Liver (tissue), 8 donors: ENCODE measurements at regions not wholly inside any gene's neighbourhood (a gene's known extent, or its start where the extent isn't known, plus 50 kb on each side); places are given as distances from the start of the nearest gene placed in this dataset.

Experiments
- DNase-seq: peaks from one replicate; pipeline ENCODE4 v3.0.0-alpha.2; 2017; ENCODE audit warnings: low spot score
- H3K27ac ChIP-seq, 2 donors: one replicate each; pipeline ENCODE4 v1.7.0; 2013; ENCODE audit warnings: inconsistent platforms in 2 of 2, low read length in 2 of 2, control low read depth in 1 of 2, low read depth in 1 of 2, mild to moderate bottlenecking in 1 of 2
- H3K27me3 ChIP-seq, 4 donors: one replicate each; pipeline versions ENCODE4 v1.6.1 to v1.7.0; 2013; ENCODE audit warnings: low read length in 3 of 4, inconsistent platforms in 1 of 4, mild to moderate bottlenecking in 1 of 4, moderate library complexity in 1 of 4; ENCODE audit not compliant: control insufficient read depth in 4 of 4, insufficient read depth in 4 of 4
- H3K36me3 ChIP-seq, 4 donors: one replicate each; pipeline versions ENCODE4 v1.6.1 to v1.7.0; 2013; ENCODE audit warnings: low read length in 3 of 4, mild to moderate bottlenecking in 3 of 4, low read depth in 1 of 4, moderate library complexity in 1 of 4; ENCODE audit not compliant: control insufficient read depth in 4 of 4, insufficient read depth in 3 of 4
- H3K4me1 ChIP-seq, 4 donors: one replicate each; pipeline versions ENCODE4 v1.6.1 to v1.7.0; 2013; ENCODE audit warnings: low read length in 3 of 4, mild to moderate bottlenecking in 3 of 4, moderate library complexity in 1 of 4; ENCODE audit not compliant: control insufficient read depth in 4 of 4, insufficient read depth in 4 of 4
- H3K4me3 ChIP-seq, 3 donors: one replicate each; pipeline versions ENCODE4 v1.6.1 to v1.7.0; 2013; ENCODE audit warnings: low read length in 3 of 3, control low read depth in 1 of 3, low read depth in 1 of 3, mild to moderate bottlenecking in 1 of 3
- H3K9ac ChIP-seq, 2 donors: one replicate each; pipeline ENCODE4 v1.7.0; 2013; ENCODE audit warnings: low read length in 2 of 2, mild to moderate bottlenecking in 2 of 2, moderate library complexity in 2 of 2, control low read depth in 1 of 2, low read depth in 1 of 2
- H3K9me3 ChIP-seq, 4 donors: one replicate each; pipeline versions ENCODE4 v1.6.1 to v1.7.0; 2013; ENCODE audit warnings: low read length in 3 of 4; ENCODE audit not compliant: control insufficient read depth in 4 of 4
- CTCF ChIP-seq: fragments of 150-350 bp; IDR thresholded peaks from 2 replicates; pipeline ENCODE4 v1.5.1; 2017; ENCODE audit warnings: improper control_type of control experiment, low read depth, low read length; ENCODE audit not compliant: missing input control
- EGR1 ChIP-seq, 2 donors: IDR thresholded peaks; 2 replicates each; pipeline ENCODE4 v1.6.1; 2016 to 2018; ENCODE audit warnings: antibody characterized with exemption in 2 of 2, low read depth in 2 of 2
- FOXA2 ChIP-seq: IDR thresholded peaks from 2 replicates; pipeline ENCODE4 v1.6.1; 2016; ENCODE audit warnings: antibody characterized with exemption
- HNF4A ChIP-seq, 2 donors: conservative IDR thresholded peaks; 2 replicates each; pipeline ENCODE4 v1.6.1; 2016; ENCODE audit warnings: antibody characterized with exemption in 2 of 2, mild to moderate bottlenecking in 2 of 2
- HNF4G ChIP-seq: IDR thresholded peaks from 2 replicates; pipeline ENCODE4 v1.6.1; 2016; ENCODE audit warnings: antibody characterized with exemption
- JUND ChIP-seq, 2 donors: IDR thresholded peaks; 2 replicates each; pipeline ENCODE4 v1.6.1; 2016; ENCODE audit warnings: antibody characterized with exemption in 2 of 2
- MAX ChIP-seq: IDR thresholded peaks from 2 replicates; pipeline ENCODE4 v1.6.1; 2016; ENCODE audit warnings: antibody characterized with exemption
- NR2F2 ChIP-seq: IDR thresholded peaks from 2 replicates; pipeline ENCODE4 v1.6.1; 2016; ENCODE audit warnings: antibody characterized with exemption
- RXRA ChIP-seq, 2 donors: IDR thresholded peaks; 2 replicates each; pipeline ENCODE4 v1.6.1; 2017 to 2018; ENCODE audit warnings: antibody characterized with exemption in 2 of 2, mild to moderate bottlenecking in 1 of 2
- SP1 ChIP-seq: IDR thresholded peaks from 2 replicates; pipeline ENCODE4 v1.6.1; 2018; ENCODE audit warnings: antibody characterized with exemption, mild to moderate bottlenecking
- TAF1 ChIP-seq: conservative IDR thresholded peaks from 2 replicates; pipeline ENCODE4 v1.6.1; 2016; ENCODE audit warnings: antibody characterized with exemption, mild to moderate bottlenecking
- WGBS: extraction: QIAGEN DNeasy Blood & Tissue Kit; methylation state at CpG from one replicate; pipeline ENCODE4 v1.1.7; 2013; 5-methylcytosine and 5-hydroxymethylcytosine counted together
- TF ChIP-seq, protein P1 (sequence below): IDR thresholded peaks from 2 replicates; pipeline ENCODE4 v1.6.1; 2016; ENCODE audit warnings: antibody characterized with exemption
- donor health status: healthy.
- donor health status: healthy.
- donor health status: healthy.
- donor health status: healthy.
- donor health status: healthy.

DNA sequence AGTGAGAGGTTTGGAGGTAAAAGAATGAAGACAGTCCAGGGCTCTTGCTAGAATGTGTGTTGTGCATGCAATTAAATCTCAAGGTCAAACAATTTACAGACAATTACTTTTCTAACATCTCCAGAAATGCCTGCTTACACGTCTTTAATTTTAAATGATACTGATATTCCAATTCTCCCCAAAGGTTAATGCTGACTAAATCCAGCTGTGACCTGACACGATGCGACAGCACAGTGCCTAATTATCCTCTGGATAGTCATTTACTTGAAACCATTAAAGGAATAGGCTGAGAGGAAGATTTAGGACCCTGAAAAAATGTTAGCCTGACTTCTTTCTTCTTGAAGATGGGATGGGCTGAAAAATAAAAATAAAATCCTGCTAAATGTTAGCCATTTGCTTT is 178.2 kb upstream of the MMS22L start:
- H3K36me3 ChIP-seq, result no peaks in the 10 kb centered on the region
- H3K9ac ChIP-seq, result no peak overlapping the region
- peaks cover 0 to 2% (median 0%) of the 10 kb centered on the region in 4 donors for H3K27me3 ChIP-seq
- H3K27ac ChIP-seq, result no peak overlapping the region
- H3K9me3 ChIP-seq, result no peaks in the 10 kb centered on the region
- no peak overlapping the region for H3K4me3 ChIP-seq
- TF ChIP-seq HNF4G (no peak), RXRA (IDR thresholded peaks at IDR 0.05) (no peak), NR2F2 (no peak), TAF1 (no peak), MAX (no peak)
- H3K4me1 ChIP-seq, result no peaks in the 10 kb centered on the region
- no peak for DNase-seq
- 66% methylated on average over 3 of the region's 3 CpGs for WGBS

DNA sequence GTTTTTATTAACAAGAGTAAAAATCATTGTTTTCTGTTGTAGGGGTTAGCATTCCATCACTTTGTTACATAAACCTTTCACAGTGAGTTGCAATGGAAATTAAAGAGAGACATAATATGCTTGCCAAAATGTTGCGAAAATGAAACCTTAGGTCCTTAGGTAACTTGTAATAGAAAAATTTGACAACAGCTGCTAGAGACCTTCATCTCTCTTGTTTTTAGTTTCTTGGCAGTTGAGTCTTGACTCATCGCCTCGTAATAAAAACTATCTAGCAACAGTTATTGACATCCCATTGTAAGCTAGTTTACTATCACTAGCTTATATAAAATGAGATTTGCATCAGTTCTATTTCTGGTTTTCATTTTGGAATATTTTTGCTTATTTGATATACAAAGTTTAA is 179.0 kb upstream of the MMS22L start:
- H3K27me3 ChIP-seq, result peaks cover 0 to 2% (median 0%) of the 10 kb centered on the region in 4 donors
- 81% methylated on average over 3 of the region's 3 CpGs for WGBS
- no peaks in the 10 kb centered on the region for H3K4me1 ChIP-seq
- no peak for DNase-seq
- no peak for TF ChIP-seq JUND (IDR thresholded peaks at IDR 0.05)
- TF ChIP-seq CTCF, result no peak
- TF ChIP-seq, protein P1, sequence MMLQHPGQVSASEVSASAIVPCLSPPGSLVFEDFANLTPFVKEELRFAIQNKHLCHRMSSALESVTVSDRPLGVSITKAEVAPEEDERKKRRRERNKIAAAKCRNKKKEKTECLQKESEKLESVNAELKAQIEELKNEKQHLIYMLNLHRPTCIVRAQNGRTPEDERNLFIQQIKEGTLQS, result no peak
- TF ChIP-seq FOXA2, result no peak
- TF ChIP-seq SP1, result no peak
- no peak overlapping the region for H3K9ac ChIP-seq
- H3K27ac ChIP-seq, result no peak overlapping the region
- no peaks in the 10 kb centered on the region for H3K36me3 ChIP-seq
- no peak overlapping the region for H3K4me3 ChIP-seq
- no peaks in the 10 kb centered on the region for H3K9me3 ChIP-seq

DNA sequence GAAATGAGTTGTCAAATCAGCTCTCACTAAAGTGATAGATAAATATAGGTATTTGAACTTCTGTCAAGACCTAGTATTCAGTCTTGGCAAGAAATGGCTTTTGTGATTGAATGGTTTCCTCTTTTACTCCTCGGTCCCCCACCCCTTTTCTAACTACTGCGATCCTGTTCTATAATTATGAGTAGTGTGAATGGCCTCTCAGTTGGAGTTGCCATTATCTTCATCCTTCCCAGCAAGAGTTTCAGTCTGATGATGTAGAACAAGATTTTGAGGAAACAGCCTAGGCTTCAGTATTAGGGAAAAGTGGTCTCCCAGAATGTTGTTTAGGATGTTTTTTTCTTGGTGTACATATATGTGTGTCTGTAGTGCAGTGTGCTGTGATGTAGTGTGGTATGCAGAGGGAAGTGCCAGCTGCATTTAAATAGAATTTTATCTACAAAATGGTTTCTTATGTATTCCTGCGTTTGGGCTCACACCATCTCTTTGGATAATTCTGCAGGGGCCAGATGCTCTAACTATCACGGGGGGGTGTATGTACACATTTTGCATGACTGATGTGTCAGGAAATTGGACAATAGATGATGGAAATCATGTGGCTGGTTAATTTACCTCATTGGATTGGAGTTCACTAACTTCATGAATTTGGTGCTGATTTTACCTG is 180.1 kb upstream of the MMS22L start:
- H3K27me3 ChIP-seq, result peaks cover 0 to 2% (median 0%) of the 10 kb centered on the region in 4 donors
- H3K4me3 ChIP-seq, result no peak overlapping the region
- 56% methylated on average over 4 of the region's 4 CpGs for WGBS
- TF ChIP-seq, protein P1, result no peak
- TF ChIP-seq EGR1 (IDR thresholded peaks at IDR 0.05; ENCODE audit: low read depth in 2 of 2) (no peak), HNF4A (conservative IDR thresholded peaks at IDR 0.05) (no peak), MAX (no peak), FOXA2 (no peak)
- H3K9me3 ChIP-seq, result no peaks in the 10 kb centered on the region
- no peaks in the 10 kb centered on the region for H3K36me3 ChIP-seq
- no peak overlapping the region for H3K9ac ChIP-seq
- DNase-seq, result no peak
- no peak overlapping the region for H3K27ac ChIP-seq
- H3K4me1 ChIP-seq, result no peaks in the 10 kb centered on the region
